GM10266 (cell line): ENCODE measurements at regions not wholly inside any gene's neighbourhood (a gene's known extent, or its start where the extent isn't known, plus 50 kb on each side); places are given as distances from the start of the nearest gene placed in this dataset.

ENCODE experiments used
- DNase-seq: peaks from one replicate; pipeline ENCODE4 v3.0.0; 2012; ENCODE audit errors: extremely low spot score
- CTCF ChIP-seq: IDR thresholded peaks from 2 replicates; pipeline ENCODE4 v1.5.1; 2012; ENCODE audit warnings: mild to moderate bottlenecking, low read depth; ENCODE audit not compliant: control insufficient read depth, insufficient read depth; ENCODE audit errors: missing control alignments

GRCh38 chr7:81221527-81222217, 302.8 kb upstream of the SEMA3C start:
- no peak for DNase-seq
- no peak for TF ChIP-seq CTCF

GRCh38 chr7:81218480-81219106, 299.7 kb upstream of the SEMA3C start:
- TF ChIP-seq CTCF, result no peak
- DNase-seq, result no peak

- no peak for TF ChIP-seq CTCF
- DNase-seq, result no peak
Observed at GRCh38 chr7:81213394-81213793, 294.5 kb upstream of the SEMA3C start.

- no peak for DNase-seq
- TF ChIP-seq CTCF, result no peak
Observed at GRCh38 chr7:81211934-81212320, 293.1 kb upstream of the SEMA3C start.

- no peak for TF ChIP-seq CTCF
- DNase-seq, result no peak
Observed at GRCh38 chr7:81211204-81211933, 292.5 kb upstream of the SEMA3C start.

GRCh38 chr7:81210137-81211064, 291.6 kb upstream of the SEMA3C start:
- TF ChIP-seq CTCF, result no peak
- DNase-seq, result no peak
